ENCODE measurements at regions not wholly inside any gene's neighbourhood (a gene's known extent, or its start where the extent isn't known, plus 50 kb on each side); places are given as distances from the start of the nearest gene placed in this dataset.

DNA sequence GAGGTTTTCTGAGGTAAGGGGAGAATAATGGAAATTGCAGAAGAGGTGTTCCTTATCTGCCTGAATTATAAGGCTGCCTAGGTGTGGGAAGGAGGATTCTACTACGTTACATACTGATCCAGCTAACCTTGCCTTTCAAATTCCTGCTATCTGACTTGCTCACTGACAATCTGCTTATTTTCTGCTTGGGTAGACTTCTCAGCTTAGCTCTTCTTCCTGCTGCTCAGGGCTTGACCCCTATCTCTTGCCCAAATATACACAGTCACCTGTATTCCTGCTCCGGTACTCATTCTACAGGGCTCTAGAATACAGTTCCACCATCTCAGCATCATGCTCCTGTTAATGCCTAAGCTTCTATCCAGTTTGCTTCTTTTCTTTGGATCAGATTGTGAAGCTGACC, 1607.6 kb downstream of the OLFM4 start:
- ATAC-seq (ENCODE audit: low FRiP score in 2 of 2) (no peak), DNase-seq (no peak)
- Histone ChIP-seq H3K36me3 (no peaks in the 10 kb centered on the region), H3K27ac (no peak overlapping the region), H3K27me3 (no peaks in the 10 kb centered on the region), H3K9me3 (no peaks in the 10 kb centered on the region), H3K4me1 (no peaks in the 10 kb centered on the region), H3K4me3 (no peak overlapping the region)
- TF ChIP-seq EP300 (IDR thresholded peaks at IDR 0.05): no peak
- no peak for TF ChIP-seq POLR2AphosphoS5 (IDR thresholded peaks at IDR 0.05)
- no peak for TF ChIP-seq POLR2A (IDR thresholded peaks at IDR 0.05)
- TF ChIP-seq CTCF (IDR thresholded peaks at IDR 0.05): no peak
- 84 to 89% methylated on average over 2 of the region's 2 CpGs for WGBS, 2 donors

DNA sequence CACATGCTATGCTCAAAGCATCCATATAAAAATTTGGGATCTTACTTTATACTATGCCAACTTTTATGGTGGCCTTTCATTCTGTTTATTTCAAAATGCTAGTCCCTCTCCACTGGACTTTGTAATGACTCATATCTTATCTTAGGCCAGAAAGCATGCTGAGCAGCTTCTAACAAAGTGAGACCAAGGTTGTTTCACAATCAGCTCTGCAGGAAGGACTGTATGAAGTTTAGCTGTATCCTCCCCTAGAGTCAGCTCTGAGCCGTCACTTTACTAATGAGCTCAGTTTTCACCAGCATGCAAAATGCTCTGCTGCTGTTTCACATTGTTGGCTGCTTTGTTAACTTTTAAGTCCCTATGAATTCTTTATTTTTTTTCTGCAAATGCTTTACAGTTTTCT, 1608.8 kb downstream of the OLFM4 start:
- ATAC-seq (ENCODE audit: low FRiP score in 2 of 2) (peak in 1 of 2 donors; percentile 67), DNase-seq (no peak)
- no peak overlapping the region for H3K27ac ChIP-seq
- no peak overlapping the region for H3K4me3 ChIP-seq
- no peak for TF ChIP-seq POLR2AphosphoS5 (IDR thresholded peaks at IDR 0.05)
- no peak for TF ChIP-seq CTCF (IDR thresholded peaks at IDR 0.05)
- no peak for TF ChIP-seq EP300 (IDR thresholded peaks at IDR 0.05)
- no peak for TF ChIP-seq POLR2A (IDR thresholded peaks at IDR 0.05)
- H3K9me3 ChIP-seq: no peaks in the 10 kb centered on the region
- no peaks in the 10 kb centered on the region for H3K36me3 ChIP-seq
- H3K4me1 ChIP-seq: no peaks in the 10 kb centered on the region
- no peaks in the 10 kb centered on the region for H3K27me3 ChIP-seq
- 45 to 52% methylated on average over 1 of the region's 1 CpG for WGBS, 2 donors

DNA sequence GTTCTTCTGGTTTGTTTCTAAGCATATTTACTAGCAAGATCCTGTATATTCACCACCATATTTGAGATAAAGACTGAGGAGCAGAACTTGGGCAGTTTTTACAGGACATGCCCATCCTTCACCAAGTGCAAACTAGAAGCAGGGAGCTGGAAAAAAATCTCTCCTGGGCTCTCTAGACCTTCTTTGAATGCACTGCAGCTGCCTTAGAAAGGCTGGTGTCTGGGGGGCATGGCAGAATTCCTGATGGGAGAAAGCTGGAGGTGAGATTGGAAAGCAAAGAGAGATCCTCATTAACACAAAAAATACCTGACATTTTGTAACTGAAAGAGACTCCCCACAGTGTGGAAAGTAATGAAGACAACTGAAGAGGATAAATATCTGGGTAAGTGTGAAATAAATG, 1612.1 kb downstream of the OLFM4 start:
- DNase-seq (no peak), ATAC-seq (ENCODE audit: low FRiP score in 2 of 2) (no peak)
- no peaks in the 10 kb centered on the region for H3K36me3 ChIP-seq
- H3K4me3 ChIP-seq: no peak overlapping the region
- H3K27ac ChIP-seq: no peak overlapping the region
- H3K27me3 ChIP-seq: no peaks in the 10 kb centered on the region
- no peaks in the 10 kb centered on the region for H3K9me3 ChIP-seq
- H3K4me1 ChIP-seq: no peaks in the 10 kb centered on the region
- TF ChIP-seq POLR2AphosphoS5 (IDR thresholded peaks at IDR 0.05) (no peak), CTCF (IDR thresholded peaks at IDR 0.05) (no peak), POLR2A (IDR thresholded peaks at IDR 0.05) (no peak), EP300 (IDR thresholded peaks at IDR 0.05) (no peak)

DNA sequence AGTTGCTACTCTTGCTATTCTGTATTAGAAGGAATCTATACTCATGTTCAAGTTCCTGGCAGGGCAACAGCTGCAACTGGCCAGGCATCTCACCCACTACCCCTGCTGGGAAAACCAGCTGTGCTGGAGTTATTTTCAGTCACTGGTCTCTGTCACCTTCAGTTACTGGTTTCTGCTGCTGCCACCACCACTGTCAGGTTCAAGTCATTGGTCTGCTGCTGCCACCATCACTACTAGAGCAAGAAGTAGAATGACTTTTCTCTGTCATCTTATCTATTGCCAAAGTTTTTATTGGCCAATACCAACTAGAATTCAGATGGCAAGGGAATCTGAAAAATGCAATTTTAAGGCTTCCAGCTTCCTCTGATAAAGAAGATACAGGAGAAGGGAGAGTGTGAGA, 1615.2 kb downstream of the OLFM4 start:
- TF ChIP-seq POLR2A (IDR thresholded peaks at IDR 0.05) (no peak), CTCF (IDR thresholded peaks at IDR 0.05) (no peak), POLR2AphosphoS5 (IDR thresholded peaks at IDR 0.05) (no peak), EP300 (IDR thresholded peaks at IDR 0.05) (no peak)
- Histone ChIP-seq H3K4me3 (no peak overlapping the region), H3K36me3 (no peaks in the 10 kb centered on the region), H3K4me1 (no peaks in the 10 kb centered on the region), H3K9me3 (no peaks in the 10 kb centered on the region), H3K27ac (no peak overlapping the region), H3K27me3 (no peaks in the 10 kb centered on the region)
- no peak for DNase-seq
- no peak for ATAC-seq (ENCODE audit: low FRiP score in 2 of 2)

GRCh38 chr13:54647275-54647674, 1618.7 kb downstream of the OLFM4 start:
- H3K27me3 ChIP-seq: no peaks in the 10 kb centered on the region
- DNase-seq: no peak
- H3K36me3 ChIP-seq: no peaks in the 10 kb centered on the region
- no peaks in the 10 kb centered on the region for H3K4me1 ChIP-seq
- no peaks in the 10 kb centered on the region for H3K9me3 ChIP-seq
- no peak for ATAC-seq (ENCODE audit: low FRiP score in 2 of 2)
- no peak overlapping the region for H3K27ac ChIP-seq
- no peak overlapping the region for H3K4me3 ChIP-seq
- TF ChIP-seq POLR2A (IDR thresholded peaks at IDR 0.05): no peak
- no peak for TF ChIP-seq EP300 (IDR thresholded peaks at IDR 0.05)
- TF ChIP-seq POLR2AphosphoS5 (IDR thresholded peaks at IDR 0.05): no peak
- no peak for TF ChIP-seq CTCF (IDR thresholded peaks at IDR 0.05)
